ENCODE measurements at regions not wholly inside any gene's neighbourhood (a gene's known extent, or its start where the extent isn't known, plus 50 kb on each side); places are given as distances from the start of the nearest gene placed in this dataset.

DNA sequence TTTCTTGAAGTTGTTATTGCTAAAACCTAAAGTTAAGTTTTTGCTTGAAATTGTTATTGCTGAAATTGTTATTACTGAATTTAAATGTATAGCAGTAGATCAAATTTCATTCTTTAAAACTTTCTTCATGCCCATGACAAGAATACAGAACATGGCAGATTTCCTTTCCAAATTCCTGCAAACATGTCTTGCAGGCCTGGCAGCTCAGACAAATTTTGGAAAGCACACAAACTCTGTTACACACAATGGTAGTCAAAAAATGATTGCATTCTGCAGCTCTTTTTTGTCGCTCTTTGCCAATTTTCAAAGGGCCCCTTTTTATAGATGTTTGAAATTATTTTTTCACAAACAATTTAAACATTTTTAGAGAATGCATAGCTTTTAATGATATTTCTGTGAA, 1292.3 kb upstream of the B3GALT2 start:
- Histone ChIP-seq H2AFZ (ENCODE audit: low read length) (peak overlapping the region; percentile 4; the same call in 1 of the 2 replicates), H3K36me3 (ENCODE audit: insufficient read depth, low read length) (no peaks in the 10 kb centered on the region), H3K9ac (ENCODE audit: low read length) (no peak overlapping the region), H3K4me1 (ENCODE audit: insufficient read depth, low read length, severe bottlenecking) (peaks cover 57% of the 10 kb centered on the region), H3K9me2 (ENCODE audit: low read depth, low read length) (no peaks in the 10 kb centered on the region), H3K27ac (ENCODE audit: low read depth, low read length, poor library complexity, severe bottlenecking) (no peak overlapping the region), H3K4me2 (ENCODE audit: low read length) (no peak overlapping the region), H3K27me3 (ENCODE audit: insufficient read depth, low read length) (no peaks in the 10 kb centered on the region), H3F3A (ENCODE audit: insufficient read depth, low read length) (no peaks in the 10 kb centered on the region), H3K9me3 (ENCODE audit: low read length) (0 out of 2 replicates have a peak, but pooled peaks cover 2% of the 10 kb centered on the region), H3K4me3 (ENCODE audit: low read depth, low read length, poor library complexity, severe bottlenecking) (no peak overlapping the region), H4K20me1 (ENCODE audit: insufficient read depth, low read length) (no peaks in the 10 kb centered on the region), H3K79me2 (ENCODE audit: insufficient read depth, low read length) (no peaks in the 10 kb centered on the region)
- TF ChIP-seq CTCF (IDR thresholded peaks at IDR 0.05; ENCODE audit: low read length) = no peak
- no peak for TF ChIP-seq EZH2 (IDR thresholded peaks at IDR 0.05; ENCODE audit: borderline replicate concordance, low read length)

DNA sequence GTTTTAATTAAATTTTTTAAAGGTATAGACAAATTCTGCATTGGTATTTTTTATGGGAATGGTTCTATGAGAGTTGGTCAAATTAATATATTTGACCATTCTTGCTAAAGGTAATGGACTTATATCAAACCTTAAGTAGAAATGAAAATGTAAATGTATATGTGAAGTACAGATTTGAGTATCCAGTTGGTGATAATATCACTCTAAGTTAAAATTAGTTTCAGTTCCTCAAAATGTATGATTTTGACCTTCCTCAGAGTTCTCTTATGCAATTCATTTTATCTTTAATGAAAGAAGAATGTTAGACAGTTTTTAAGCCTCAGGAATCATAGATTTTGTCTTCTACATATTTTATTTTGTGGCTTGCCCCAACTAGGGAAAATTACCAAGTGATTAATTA, 1291.5 kb upstream of the B3GALT2 start:
- 0 out of 2 replicates have a peak, but pooled peaks cover 2% of the 10 kb centered on the region for H3K9me3 ChIP-seq (ENCODE audit: low read length)
- H3K9me2 ChIP-seq (ENCODE audit: low read depth, low read length) = no peaks in the 10 kb centered on the region
- H3K4me2 ChIP-seq (ENCODE audit: low read length) = no peak overlapping the region
- no peaks in the 10 kb centered on the region for H3K79me2 ChIP-seq (ENCODE audit: insufficient read depth, low read length)
- H3K27me3 ChIP-seq (ENCODE audit: insufficient read depth, low read length) = no peaks in the 10 kb centered on the region
- H3F3A ChIP-seq (ENCODE audit: insufficient read depth, low read length) = no peaks in the 10 kb centered on the region
- H4K20me1 ChIP-seq (ENCODE audit: insufficient read depth, low read length) = no peaks in the 10 kb centered on the region
- no peak overlapping the region for H2AFZ ChIP-seq (ENCODE audit: low read length)
- H3K9ac ChIP-seq (ENCODE audit: low read length) = no peak overlapping the region
- no peaks in the 10 kb centered on the region for H3K36me3 ChIP-seq (ENCODE audit: insufficient read depth, low read length)
- no peak for TF ChIP-seq CTCF (IDR thresholded peaks at IDR 0.05; ENCODE audit: low read length)
- TF ChIP-seq EZH2 (IDR thresholded peaks at IDR 0.05; ENCODE audit: borderline replicate concordance, low read length) = no peak
- no peak overlapping the region for H3K4me3 ChIP-seq (ENCODE audit: low read depth, low read length, poor library complexity, severe bottlenecking)
- H3K4me1 ChIP-seq (ENCODE audit: insufficient read depth, low read length, severe bottlenecking) = peaks cover 61% of the 10 kb centered on the region
- no peak overlapping the region for H3K27ac ChIP-seq (ENCODE audit: low read depth, low read length, poor library complexity, severe bottlenecking)

DNA sequence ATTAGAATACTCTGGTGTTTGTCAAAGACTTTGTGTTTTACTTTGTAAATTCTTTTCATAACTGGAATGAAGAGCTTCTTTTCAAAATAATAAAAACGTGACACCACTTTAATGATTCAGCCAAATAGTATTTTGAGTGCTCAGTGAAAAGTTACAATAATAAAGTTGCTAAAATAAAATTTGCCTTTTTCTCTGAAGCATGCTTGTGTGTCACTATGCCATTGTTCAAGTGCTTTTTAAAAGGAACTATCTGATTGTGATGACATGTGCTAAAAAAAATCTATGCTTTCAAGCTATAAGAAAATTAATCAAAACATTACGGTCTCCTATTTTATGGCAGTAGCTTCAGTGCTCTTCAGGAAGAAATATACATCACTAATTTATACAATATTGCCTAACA, 1290.5 kb upstream of the B3GALT2 start:
- no peaks in the 10 kb centered on the region for H3K79me2 ChIP-seq (ENCODE audit: insufficient read depth, low read length)
- H3K9me3 ChIP-seq (ENCODE audit: low read length) = 0 out of 2 replicates have a peak, but pooled peaks cover 2% of the 10 kb centered on the region
- no peaks in the 10 kb centered on the region for H3F3A ChIP-seq (ENCODE audit: insufficient read depth, low read length)
- H4K20me1 ChIP-seq (ENCODE audit: insufficient read depth, low read length) = no peaks in the 10 kb centered on the region
- TF ChIP-seq CTCF (IDR thresholded peaks at IDR 0.05; ENCODE audit: low read length) = no peak
- H3K9ac ChIP-seq (ENCODE audit: low read length) = no peak overlapping the region
- no peaks in the 10 kb centered on the region for H3K9me2 ChIP-seq (ENCODE audit: low read depth, low read length)
- H3K36me3 ChIP-seq (ENCODE audit: insufficient read depth, low read length) = no peaks in the 10 kb centered on the region
- H3K4me3 ChIP-seq (ENCODE audit: low read depth, low read length, poor library complexity, severe bottlenecking) = no peak overlapping the region
- no peaks in the 10 kb centered on the region for H3K27me3 ChIP-seq (ENCODE audit: insufficient read depth, low read length)
- H3K4me2 ChIP-seq (ENCODE audit: low read length) = no peak overlapping the region
- H3K27ac ChIP-seq (ENCODE audit: low read depth, low read length, poor library complexity, severe bottlenecking) = peak overlapping the region; percentile 15
- no peak overlapping the region for H2AFZ ChIP-seq (ENCODE audit: low read length)
- peaks cover 61% of the 10 kb centered on the region for H3K4me1 ChIP-seq (ENCODE audit: insufficient read depth, low read length, severe bottlenecking)
